Loucy (cell line): ENCODE measurements at regions not wholly inside any gene's neighbourhood (a gene's known extent, or its start where the extent isn't known, plus 50 kb on each side); places are given as distances from the start of the nearest gene placed in this dataset.

Experiments
- H2AFZ ChIP-seq: fragments of 200-600 bp; sonication (generic); 2 replicates; pipeline ENCODE4 v1.6.0; 2016; ENCODE audit warnings: antibody characterized with exemption, mild to moderate bottlenecking, low read length, moderate library complexity
- H3F3A ChIP-seq: fragments of 200-600 bp; 2 replicates; pipeline ENCODE4 v1.6.0; 2016; ENCODE audit warnings: antibody characterized with exemption, low read depth, mild to moderate bottlenecking
- H3K27me3 ChIP-seq: fragments of 200-600 bp; sonication (generic); 2 replicates; pipeline ENCODE4 v1.6.1; 2014; ENCODE audit warnings: low read length, mild to moderate bottlenecking; ENCODE audit not compliant: insufficient read depth, poor library complexity, severe bottlenecking
- H3K36me3 ChIP-seq: fragments of 200-600 bp; sonication (generic); 2 replicates; pipeline ENCODE4 v1.6.1; 2016; ENCODE audit warnings: low read length; ENCODE audit not compliant: insufficient read depth
- H3K4me1 ChIP-seq: fragments of 200-600 bp; sonication (generic); 2 replicates; pipeline ENCODE4 v1.5.1; 2014; ENCODE audit warnings: low read length, mild to moderate bottlenecking; ENCODE audit not compliant: insufficient read depth, poor library complexity, severe bottlenecking
- H3K4me2 ChIP-seq: fragments of 200-600 bp; sonication (generic); 2 replicates; pipeline ENCODE4 v1.6.0; 2014; ENCODE audit warnings: antibody characterized with exemption, low read length, low read depth, mild to moderate bottlenecking; ENCODE audit not compliant: poor library complexity, severe bottlenecking
- H3K4me3 ChIP-seq: fragments of 200-600 bp; sonication (generic); 2 replicates; pipeline ENCODE4 v1.5.1; 2014; ENCODE audit warnings: low read length, mild to moderate bottlenecking, mixed read lengths; ENCODE audit not compliant: poor library complexity, severe bottlenecking
- H3K79me2 ChIP-seq: fragments of 200-600 bp; sonication (generic); 2 replicates; pipeline ENCODE4 v1.6.1; 2014; ENCODE audit warnings: low read length; ENCODE audit not compliant: insufficient read depth
- H3K9ac ChIP-seq: fragments of 200-600 bp; sonication (generic); 2 replicates; pipeline ENCODE4 v1.6.0; 2014; ENCODE audit warnings: mild to moderate bottlenecking, low read depth, low read length, moderate library complexity; ENCODE audit not compliant: poor library complexity, severe bottlenecking
- H3K9me2 ChIP-seq: fragments of 200-600 bp; sonication (generic); replicated peaks from 2 replicates; pipeline ENCODE4 v1.6.1; 2016; ENCODE audit warnings: low read depth, low read length, mixed read lengths
- H3K9me3 ChIP-seq: fragments of 200-600 bp; sonication (generic); 2 replicates; pipeline ENCODE4 v1.6.1; 2014; ENCODE audit warnings: mild to moderate bottlenecking, antibody characterized with exemption, low read length, low read depth; ENCODE audit not compliant: insufficient read depth
- H4K20me1 ChIP-seq: fragments of 200-600 bp; sonication (generic); 2 replicates; pipeline ENCODE4 v1.6.0; 2014; ENCODE audit warnings: antibody characterized with exemption, low read length, mild to moderate bottlenecking; ENCODE audit not compliant: insufficient read depth, poor library complexity, severe bottlenecking
- EZH2phosphoT487 ChIP-seq: fragments of 200-600 bp; IDR thresholded peaks from 2 replicates; pipeline ENCODE4 v1.6.1; 2018; ENCODE audit warnings: antibody characterized with exemption, mild to moderate bottlenecking, moderate library complexity, borderline replicate concordance
- TF ChIP-seq, protein P1 (sequence below): fragments of 200-600 bp; sonication (generic); conservative IDR thresholded peaks from 2 replicates; pipeline ENCODE4 v1.5.1; 2014; ENCODE audit warnings: mild to moderate bottlenecking, antibody characterized with exemption, low read length

DNA sequence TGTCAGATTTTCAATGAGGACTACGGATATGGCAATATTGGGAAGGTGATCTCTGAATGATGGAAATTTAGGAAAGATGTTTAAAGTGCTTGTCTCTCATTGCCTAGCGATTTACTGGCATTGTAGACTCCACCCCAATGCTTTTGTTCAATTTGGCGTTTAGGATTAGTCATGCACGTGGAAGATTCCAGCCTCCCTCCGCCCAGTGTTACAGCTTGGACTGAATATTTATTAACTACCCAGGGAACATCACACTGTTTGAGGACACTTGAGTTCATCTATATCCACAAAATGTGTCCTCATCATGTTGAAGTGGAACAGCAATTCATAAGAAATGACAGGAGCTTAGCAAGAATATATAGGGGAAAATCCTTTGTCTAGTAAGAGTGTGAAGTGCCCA is 738.8 kb upstream of the RBFOX1 start:
- H3K9me3 ChIP-seq: no peaks in the 10 kb centered on the region
- H3F3A ChIP-seq: no peaks in the 10 kb centered on the region
- H3K4me2 ChIP-seq: no peak overlapping the region
- TF ChIP-seq, protein P1, sequence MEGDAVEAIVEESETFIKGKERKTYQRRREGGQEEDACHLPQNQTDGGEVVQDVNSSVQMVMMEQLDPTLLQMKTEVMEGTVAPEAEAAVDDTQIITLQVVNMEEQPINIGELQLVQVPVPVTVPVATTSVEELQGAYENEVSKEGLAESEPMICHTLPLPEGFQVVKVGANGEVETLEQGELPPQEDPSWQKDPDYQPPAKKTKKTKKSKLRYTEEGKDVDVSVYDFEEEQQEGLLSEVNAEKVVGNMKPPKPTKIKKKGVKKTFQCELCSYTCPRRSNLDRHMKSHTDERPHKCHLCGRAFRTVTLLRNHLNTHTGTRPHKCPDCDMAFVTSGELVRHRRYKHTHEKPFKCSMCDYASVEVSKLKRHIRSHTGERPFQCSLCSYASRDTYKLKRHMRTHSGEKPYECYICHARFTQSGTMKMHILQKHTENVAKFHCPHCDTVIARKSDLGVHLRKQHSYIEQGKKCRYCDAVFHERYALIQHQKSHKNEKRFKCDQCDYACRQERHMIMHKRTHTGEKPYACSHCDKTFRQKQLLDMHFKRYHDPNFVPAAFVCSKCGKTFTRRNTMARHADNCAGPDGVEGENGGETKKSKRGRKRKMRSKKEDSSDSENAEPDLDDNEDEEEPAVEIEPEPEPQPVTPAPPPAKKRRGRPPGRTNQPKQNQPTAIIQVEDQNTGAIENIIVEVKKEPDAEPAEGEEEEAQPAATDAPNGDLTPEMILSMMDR: no peak
- no peak for TF ChIP-seq EZH2phosphoT487
- no peak overlapping the region for H3K9ac ChIP-seq
- H2AFZ ChIP-seq: no peak overlapping the region
- no peaks in the 10 kb centered on the region for H3K4me1 ChIP-seq
- no peaks in the 10 kb centered on the region for H3K9me2 ChIP-seq
- H3K79me2 ChIP-seq: no peaks in the 10 kb centered on the region
- no peaks in the 10 kb centered on the region for H3K27me3 ChIP-seq
- H3K4me3 ChIP-seq: no peak overlapping the region
- H4K20me1 ChIP-seq: no peaks in the 10 kb centered on the region
- no peaks in the 10 kb centered on the region for H3K36me3 ChIP-seq

DNA sequence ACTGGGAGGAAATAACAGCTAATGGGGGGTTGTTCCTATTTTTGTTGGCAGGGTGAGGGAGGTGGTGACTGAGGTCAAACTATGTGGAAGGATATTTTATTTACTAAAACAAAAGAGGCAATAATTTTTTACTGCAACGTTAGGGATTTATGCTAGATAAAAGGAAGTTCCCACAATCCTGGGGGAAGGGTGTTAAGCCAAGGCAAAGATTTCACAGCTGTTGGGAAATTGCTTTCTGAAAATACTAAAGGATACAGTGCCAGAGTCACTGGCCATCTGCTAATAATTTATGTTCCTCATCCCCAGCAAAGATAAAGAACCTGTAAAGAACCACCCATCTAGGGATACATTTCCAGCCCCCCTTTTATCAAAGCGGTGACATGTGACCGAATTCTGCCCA is 756.0 kb upstream of the RBFOX1 start:
- Histone ChIP-seq H3K4me3 (no peak overlapping the region), H4K20me1 (no peaks in the 10 kb centered on the region), H3K9me2 (no peaks in the 10 kb centered on the region), H3K79me2 (no peaks in the 10 kb centered on the region), H3K9me3 (no peaks in the 10 kb centered on the region), H3K36me3 (no peaks in the 10 kb centered on the region), H3K4me2 (no peak overlapping the region), H3F3A (no peaks in the 10 kb centered on the region), H3K9ac (no peak overlapping the region), H2AFZ (no peak overlapping the region), H3K4me1 (no peaks in the 10 kb centered on the region), H3K27me3 (no peaks in the 10 kb centered on the region)
- TF ChIP-seq, protein P1: no peak
- no peak for TF ChIP-seq EZH2phosphoT487

DNA sequence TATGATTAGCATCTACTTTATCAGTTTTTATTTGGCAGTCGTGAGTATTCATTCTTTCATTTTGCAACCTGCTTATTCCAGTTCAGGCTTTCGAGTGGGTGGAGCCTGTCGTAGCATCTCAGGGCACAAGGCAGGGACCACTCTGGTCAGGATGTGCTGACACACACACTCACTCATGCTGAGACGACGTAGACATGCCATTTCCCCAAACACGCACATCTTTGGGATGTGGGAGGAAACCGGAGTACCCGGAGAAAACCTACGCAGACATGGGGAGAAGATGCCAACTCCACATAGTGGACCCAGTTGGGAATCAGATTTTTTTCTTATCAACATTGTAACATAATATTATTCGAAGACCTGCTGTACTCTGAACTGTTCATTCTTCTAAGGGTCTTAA is 756.5 kb upstream of the RBFOX1 start:
- Histone ChIP-seq H3K4me1 (no peaks in the 10 kb centered on the region), H4K20me1 (no peaks in the 10 kb centered on the region), H3K9me3 (no peaks in the 10 kb centered on the region), H3K9me2 (no peaks in the 10 kb centered on the region), H3K9ac (no peak overlapping the region), H2AFZ (no peak overlapping the region), H3K79me2 (no peaks in the 10 kb centered on the region), H3K4me3 (no peak overlapping the region), H3K4me2 (no peak overlapping the region), H3K27me3 (no peaks in the 10 kb centered on the region), H3F3A (no peaks in the 10 kb centered on the region), H3K36me3 (no peaks in the 10 kb centered on the region)
- TF ChIP-seq, protein P1: no peak
- TF ChIP-seq EZH2phosphoT487: no peak
